ENCODE measurements at regions not wholly inside any gene's neighbourhood (a gene's known extent, or its start where the extent isn't known, plus 50 kb on each side); places are given as distances from the start of the nearest gene placed in this dataset.

- DNase-seq: no peak
- no peak overlapping the region for H3K4me3 Mint-ChIP-seq
- CTCF ChIA-PET: no interaction called here
- no peaks in the 10 kb centered on the region for H3K27me3 Mint-ChIP-seq
- no peaks in the 10 kb centered on the region for H3K36me3 Mint-ChIP-seq
- H3K27ac Mint-ChIP-seq: no peak overlapping the region
- H3K9me3 Mint-ChIP-seq: no peaks in the 10 kb centered on the region
- no peaks in the 10 kb centered on the region for H3K4me1 Mint-ChIP-seq
These were observed 235.4 kb downstream of the CENPF start for GRCh38 chr1:214838351-214838750.

GRCh38 chr1:214840356-214840755, 237.4 kb downstream of the CENPF start:
- no peak overlapping the region for H3K4me3 Mint-ChIP-seq
- CTCF ChIA-PET: no interaction called here
- no peaks in the 10 kb centered on the region for H3K4me1 Mint-ChIP-seq
- no peak for DNase-seq
- H3K27me3 Mint-ChIP-seq: no peaks in the 10 kb centered on the region
- H3K36me3 Mint-ChIP-seq: no peaks in the 10 kb centered on the region
- H3K9me3 Mint-ChIP-seq: no peaks in the 10 kb centered on the region
- no peak overlapping the region for H3K27ac Mint-ChIP-seq

- no peak overlapping the region for H3K4me3 Mint-ChIP-seq
- H3K4me1 Mint-ChIP-seq: no peaks in the 10 kb centered on the region
- H3K27ac Mint-ChIP-seq: no peak overlapping the region
- H3K36me3 Mint-ChIP-seq: no peaks in the 10 kb centered on the region
- H3K27me3 Mint-ChIP-seq: no peaks in the 10 kb centered on the region
- no peak for DNase-seq
- CTCF ChIA-PET: no interaction called here
- H3K9me3 Mint-ChIP-seq: no peaks in the 10 kb centered on the region
These were observed 239.7 kb upstream of the KCNK2 start for GRCh38 chr1:214842856-214843255.

GRCh38 chr1:214843281-214843680, 239.3 kb upstream of the KCNK2 start:
- CTCF ChIA-PET: no interaction called here
- no peak overlapping the region for H3K4me3 Mint-ChIP-seq
- no peaks in the 10 kb centered on the region for H3K9me3 Mint-ChIP-seq
- no peaks in the 10 kb centered on the region for H3K36me3 Mint-ChIP-seq
- no peaks in the 10 kb centered on the region for H3K4me1 Mint-ChIP-seq
- no peaks in the 10 kb centered on the region for H3K27me3 Mint-ChIP-seq
- H3K27ac Mint-ChIP-seq: no peak overlapping the region
- DNase-seq: no peak

GRCh38 chr1:214844319-214844718, 238.2 kb upstream of the KCNK2 start:
- Mint-ChIP-seq H3K4me1 (no peaks in the 10 kb centered on the region), H3K36me3 (no peaks in the 10 kb centered on the region), H3K27me3 (no peaks in the 10 kb centered on the region), H3K4me3 (no peak overlapping the region), H3K27ac (no peak overlapping the region), H3K9me3 (no peaks in the 10 kb centered on the region)
- no peak for DNase-seq
- CTCF ChIA-PET: no interaction called here

- H3K9me3 Mint-ChIP-seq: no peaks in the 10 kb centered on the region
- no peaks in the 10 kb centered on the region for H3K36me3 Mint-ChIP-seq
- H3K27me3 Mint-ChIP-seq: no peaks in the 10 kb centered on the region
- CTCF ChIA-PET: no interaction called here
- H3K4me1 Mint-ChIP-seq: no peaks in the 10 kb centered on the region
- H3K4me3 Mint-ChIP-seq: no peak overlapping the region
- DNase-seq: no peak
- H3K27ac Mint-ChIP-seq: no peak overlapping the region
These were observed 236.3 kb upstream of the KCNK2 start for GRCh38 chr1:214846276-214846675.

- Mint-ChIP-seq H3K4me3 (no peak overlapping the region), H3K9me3 (no peaks in the 10 kb centered on the region), H3K27me3 (no peaks in the 10 kb centered on the region), H3K36me3 (no peaks in the 10 kb centered on the region), H3K27ac (no peak overlapping the region), H3K4me1 (no peaks in the 10 kb centered on the region)
- CTCF ChIA-PET: no interaction called here
- no peak for DNase-seq
These were observed 235.3 kb upstream of the KCNK2 start for GRCh38 chr1:214847071-214847810.

- Mint-ChIP-seq H3K27ac (no peak overlapping the region), H3K9me3 (no peaks in the 10 kb centered on the region), H3K4me1 (no peaks in the 10 kb centered on the region), H3K4me3 (no peak overlapping the region), H3K36me3 (no peaks in the 10 kb centered on the region), H3K27me3 (no peaks in the 10 kb centered on the region)
- CTCF ChIA-PET: no interaction called here
- no peak for DNase-seq
These were observed 234.4 kb upstream of the KCNK2 start for GRCh38 chr1:214848101-214848500.

- Mint-ChIP-seq H3K9me3 (no peaks in the 10 kb centered on the region), H3K27ac (no peak overlapping the region), H3K36me3 (no peaks in the 10 kb centered on the region), H3K4me3 (no peak overlapping the region), H3K27me3 (no peaks in the 10 kb centered on the region), H3K4me1 (no peaks in the 10 kb centered on the region)
- CTCF ChIA-PET: no interaction called here
- no peak for DNase-seq
These were observed 232.0 kb upstream of the KCNK2 start for GRCh38 chr1:214850432-214851050.

- H3K4me3 Mint-ChIP-seq: no peak overlapping the region
- no peaks in the 10 kb centered on the region for H3K36me3 Mint-ChIP-seq
- H3K9me3 Mint-ChIP-seq: no peaks in the 10 kb centered on the region
- no peak for DNase-seq
- CTCF ChIA-PET: no interaction called here
- H3K27ac Mint-ChIP-seq: no peak overlapping the region
- no peaks in the 10 kb centered on the region for H3K4me1 Mint-ChIP-seq
- no peaks in the 10 kb centered on the region for H3K27me3 Mint-ChIP-seq
These were observed 229.2 kb upstream of the KCNK2 start for GRCh38 chr1:214853340-214853739.

- Mint-ChIP-seq H3K27ac (no peak overlapping the region), H3K4me1 (no peaks in the 10 kb centered on the region), H3K27me3 (no peaks in the 10 kb centered on the region), H3K36me3 (no peaks in the 10 kb centered on the region), H3K9me3 (no peaks in the 10 kb centered on the region), H3K4me3 (no peak overlapping the region)
- no peak for DNase-seq
- CTCF ChIA-PET: no interaction called here
These were observed 228.2 kb upstream of the KCNK2 start for GRCh38 chr1:214854126-214854875.

- Mint-ChIP-seq H3K27me3 (no peaks in the 10 kb centered on the region), H3K4me3 (no peak overlapping the region), H3K9me3 (no peaks in the 10 kb centered on the region), H3K4me1 (no peaks in the 10 kb centered on the region), H3K36me3 (no peaks in the 10 kb centered on the region), H3K27ac (no peak overlapping the region)
- DNase-seq: no peak
- CTCF ChIA-PET: no interaction called here
These were observed 225.7 kb upstream of the KCNK2 start for GRCh38 chr1:214856843-214857242.

- H3K27ac Mint-ChIP-seq: no peak overlapping the region
- H3K4me3 Mint-ChIP-seq: no peak overlapping the region
- DNase-seq: no peak
- H3K4me1 Mint-ChIP-seq: no peaks in the 10 kb centered on the region
- H3K27me3 Mint-ChIP-seq: no peaks in the 10 kb centered on the region
- no peaks in the 10 kb centered on the region for H3K9me3 Mint-ChIP-seq
- H3K36me3 Mint-ChIP-seq: no peaks in the 10 kb centered on the region
- CTCF ChIA-PET: no interaction called here
These were observed 224.8 kb upstream of the KCNK2 start for GRCh38 chr1:214857716-214858115.

- Mint-ChIP-seq H3K27ac (no peak overlapping the region), H3K9me3 (no peaks in the 10 kb centered on the region), H3K36me3 (no peaks in the 10 kb centered on the region), H3K27me3 (no peaks in the 10 kb centered on the region), H3K4me3 (no peak overlapping the region), H3K4me1 (no peaks in the 10 kb centered on the region)
- no peak for DNase-seq
- CTCF ChIA-PET: no interaction called here
These were observed 222.9 kb upstream of the KCNK2 start for GRCh38 chr1:214859647-214860046.

GRCh38 chr1:214861615-214862014, 220.9 kb upstream of the KCNK2 start:
- Mint-ChIP-seq H3K4me1 (no peaks in the 10 kb centered on the region), H3K36me3 (no peaks in the 10 kb centered on the region), H3K9me3 (no peaks in the 10 kb centered on the region), H3K27ac (no peak overlapping the region), H3K4me3 (no peak overlapping the region), H3K27me3 (no peaks in the 10 kb centered on the region)
- CTCF ChIA-PET: interaction anchor here (0.7 kb wide), 1 partner anchor 77 kb away, joined by 3 read pairs; no protein-coding TSS in a partner anchor
- DNase-seq: no peak

All from activated naive CD4-positive, alpha-beta T cell treated with anti-CD3 and anti-CD28 coated beads, Interleukin-2, amount 10 ng/mL, durations not matched to agents 7 days and 5 days (primary cell).